HL-60 (cell line): ENCODE measurements at regions not wholly inside any gene's neighbourhood (a gene's known extent, or its start where the extent isn't known, plus 50 kb on each side); places are given as distances from the start of the nearest gene placed in this dataset.

ENCODE experiments used
- CTCF ChIP-seq: IDR thresholded peaks from one replicate; pipeline ENCODE4 v1.5.1; 2011; ENCODE audit warnings: low read length, control low read depth, inconsistent platforms; ENCODE audit not compliant: insufficient read depth
- POLR2AphosphoS5 ChIP-seq: IDR thresholded peaks from 2 replicates; pipeline ENCODE4 v1.6.1; 2012; ENCODE audit warnings: low read depth
- REST ChIP-seq: IDR thresholded peaks from 2 replicates; pipeline ENCODE4 v1.6.1; 2012; ENCODE audit warnings: low read depth; ENCODE audit not compliant: insufficient replicate concordance

DNA sequence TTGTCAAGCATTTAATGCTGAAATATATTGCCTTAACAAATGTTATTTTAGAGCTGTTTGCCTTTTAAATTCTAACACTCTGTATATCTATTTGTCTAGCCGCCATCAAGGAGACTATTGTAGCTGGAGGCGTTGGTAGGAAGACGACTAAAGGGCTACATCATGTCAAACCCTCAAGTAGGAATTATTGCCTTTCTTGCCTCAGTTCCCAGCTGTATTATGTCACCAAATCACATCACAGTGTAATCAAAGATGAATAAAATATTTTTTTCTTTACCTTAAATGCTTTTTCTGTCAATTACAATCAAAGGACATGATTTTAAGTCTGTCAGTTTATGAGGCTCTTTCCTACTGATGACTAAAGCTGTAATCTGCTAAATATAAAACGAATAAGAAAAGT is 233.1 kb downstream of the ZIC4 start:
- TF ChIP-seq REST: no peak
- no peak for TF ChIP-seq CTCF
- no peak for TF ChIP-seq POLR2AphosphoS5
